ENCODE measurements at regions not wholly inside any gene's neighbourhood (a gene's known extent, or its start where the extent isn't known, plus 50 kb on each side); places are given as distances from the start of the nearest gene placed in this dataset.

DNA sequence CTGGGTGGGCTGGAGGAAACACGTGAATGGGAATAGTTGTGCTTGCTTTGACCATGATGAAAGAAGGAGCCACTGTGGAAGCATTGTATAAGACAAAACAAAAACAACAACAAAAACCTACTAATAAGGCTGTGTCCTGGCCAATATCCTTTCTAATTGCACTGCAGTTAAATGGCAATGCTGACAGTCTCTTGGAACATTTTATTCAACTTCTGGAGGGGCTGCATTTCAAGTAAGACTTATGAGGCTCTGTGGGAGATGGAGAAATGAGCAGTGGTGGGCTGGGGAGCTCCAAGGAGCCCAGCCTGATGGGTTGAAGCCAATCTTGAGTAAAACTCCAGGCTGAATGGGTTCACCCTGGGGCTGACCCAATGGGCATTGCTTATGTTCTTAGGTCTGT lies 99.8 kb upstream of the ROPN1 start:
- DNase-seq (ENCODE audit: low read depth, low spot score) = no peak

DNA sequence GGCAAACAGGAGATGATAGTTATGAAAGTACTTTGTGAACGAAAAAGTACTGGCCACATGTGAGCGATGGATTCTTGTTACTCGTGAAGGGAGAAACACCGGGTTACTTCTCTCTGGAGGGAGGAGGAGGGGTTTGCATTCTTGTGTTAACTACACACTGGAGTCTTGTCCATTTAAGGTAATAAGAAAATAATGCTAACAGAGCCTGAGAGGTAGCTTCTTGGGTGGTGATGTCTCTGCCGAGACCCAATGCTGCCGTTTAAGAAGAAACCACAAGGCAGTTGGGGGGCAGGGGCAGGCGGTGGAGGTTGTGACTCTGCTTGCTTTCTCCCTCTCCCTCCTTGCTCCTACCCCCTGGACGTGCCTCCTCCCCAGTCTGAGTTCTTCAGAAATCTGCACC lies 100.9 kb upstream of the ROPN1 start:
- DNase-seq (ENCODE audit: low read depth, low spot score) = no peak

DNA sequence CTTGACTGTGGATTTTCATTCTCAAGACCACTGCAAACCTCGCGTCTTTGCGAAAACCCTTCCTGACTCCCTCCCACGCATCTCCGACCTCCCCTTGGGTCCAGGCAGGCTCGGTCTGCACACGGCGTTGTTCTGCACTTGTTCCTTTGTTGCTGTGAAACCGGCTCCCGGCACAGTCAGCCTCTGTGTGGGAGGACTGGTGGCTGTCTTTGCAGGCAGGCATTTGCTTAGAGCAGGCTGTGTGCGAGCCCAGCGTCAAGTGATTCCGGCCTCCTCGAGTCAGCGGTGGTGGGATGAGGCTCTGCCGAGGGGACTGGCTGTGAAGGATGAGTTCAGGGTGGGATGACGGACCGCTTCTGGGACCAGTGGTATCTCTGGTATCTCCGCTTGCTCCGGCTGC lies 102.6 kb upstream of the ROPN1 start:
- no peak for DNase-seq (ENCODE audit: low read depth, low spot score)

DNA sequence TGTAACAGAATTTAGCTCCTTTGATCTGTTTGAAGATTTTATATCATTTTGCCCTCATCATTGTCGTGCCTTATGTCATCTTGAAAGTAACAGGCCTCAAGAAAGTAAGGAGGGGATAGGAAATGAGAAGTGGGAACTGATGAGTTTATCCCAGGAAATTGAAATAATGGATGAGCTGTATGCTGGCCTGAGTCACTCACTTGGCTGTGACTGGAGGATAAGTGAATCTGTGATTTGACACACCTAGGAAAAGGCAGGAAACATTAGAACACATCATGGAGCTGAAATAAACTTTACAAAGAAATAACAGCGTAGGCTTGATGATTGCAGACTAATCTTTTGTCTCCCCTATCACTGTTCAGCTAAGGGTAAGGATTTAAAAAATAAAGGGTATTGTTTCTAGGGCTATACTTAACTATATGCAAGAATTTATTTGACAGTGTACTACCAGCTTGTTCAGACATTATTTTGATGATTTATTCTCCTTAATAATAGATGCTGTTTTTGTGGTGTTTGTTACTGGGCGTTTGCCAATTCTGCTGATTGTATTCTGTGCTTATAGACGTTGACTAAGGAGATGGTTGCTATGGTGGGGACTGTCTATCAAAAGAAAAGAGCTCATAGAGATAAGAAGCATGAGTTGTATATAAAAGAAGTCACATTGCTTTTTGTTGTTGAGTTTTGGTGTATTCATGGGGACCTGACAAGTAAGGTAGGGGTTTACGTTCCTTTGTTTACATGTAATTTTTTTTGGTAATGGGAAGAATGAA lies 105.6 kb upstream of the ROPN1 start:
- no peak for DNase-seq (ENCODE audit: low read depth, low spot score)

DNA sequence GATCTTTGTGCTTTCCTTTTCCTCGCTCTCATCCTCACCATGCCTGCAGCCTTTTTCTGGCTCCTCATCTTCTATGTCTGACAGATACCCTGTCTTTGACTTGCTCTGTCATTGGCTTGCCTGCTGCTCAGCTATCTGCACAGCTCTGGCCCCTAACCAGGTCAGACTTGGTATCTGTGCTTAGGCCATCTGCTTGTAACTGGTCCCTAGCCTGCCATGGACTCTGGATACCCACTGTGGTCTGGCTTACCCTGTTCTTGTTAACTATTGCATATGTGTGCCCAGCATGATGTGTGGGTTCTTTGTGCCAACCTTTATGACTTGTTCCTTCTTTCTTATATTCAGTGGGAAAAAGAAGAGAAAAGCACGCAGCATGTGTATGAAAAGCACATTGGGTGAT lies 109.7 kb upstream of the ROPN1 start:
- DNase-seq (ENCODE audit: low read depth, low spot score) = no peak

DNA sequence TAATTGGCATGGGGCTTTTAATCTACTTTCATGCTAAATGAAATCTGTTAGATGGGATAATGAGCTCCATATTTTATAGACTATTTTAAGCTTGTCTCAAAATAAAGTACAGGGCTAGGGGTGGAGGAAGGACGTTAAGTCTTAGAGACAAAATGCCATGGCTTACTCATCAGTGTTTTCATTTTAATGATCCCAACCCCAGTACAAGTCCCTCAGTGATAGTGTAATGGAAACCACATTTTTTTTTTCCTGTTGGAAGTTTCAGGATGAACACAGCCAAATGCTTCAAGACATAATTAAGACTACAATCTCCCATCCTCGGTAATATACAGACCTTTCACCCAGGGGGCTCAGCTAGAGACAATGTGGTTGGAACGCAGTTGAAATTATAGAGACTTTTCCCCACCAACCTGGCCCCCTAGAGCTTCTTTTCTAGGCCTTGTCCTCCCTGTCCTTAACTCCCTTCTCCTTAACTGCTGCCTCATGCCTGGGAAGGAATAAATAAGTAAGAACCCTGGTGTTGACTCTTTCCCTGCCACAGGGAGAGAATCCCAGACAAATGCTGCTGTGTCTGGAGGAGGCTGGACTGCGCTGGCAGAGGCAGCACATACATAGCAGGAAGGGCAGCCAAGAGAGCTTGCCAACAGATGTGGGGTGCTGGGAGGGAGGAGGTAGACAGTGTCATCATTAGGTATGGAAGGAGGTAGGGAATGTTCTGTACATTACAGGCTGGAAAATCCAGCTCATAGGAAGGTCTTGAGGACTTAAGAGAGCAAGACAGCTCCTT lies 115.4 kb upstream of the ROPN1 start:
- DNase-seq (ENCODE audit: low read depth, low spot score) = no peak

DNA sequence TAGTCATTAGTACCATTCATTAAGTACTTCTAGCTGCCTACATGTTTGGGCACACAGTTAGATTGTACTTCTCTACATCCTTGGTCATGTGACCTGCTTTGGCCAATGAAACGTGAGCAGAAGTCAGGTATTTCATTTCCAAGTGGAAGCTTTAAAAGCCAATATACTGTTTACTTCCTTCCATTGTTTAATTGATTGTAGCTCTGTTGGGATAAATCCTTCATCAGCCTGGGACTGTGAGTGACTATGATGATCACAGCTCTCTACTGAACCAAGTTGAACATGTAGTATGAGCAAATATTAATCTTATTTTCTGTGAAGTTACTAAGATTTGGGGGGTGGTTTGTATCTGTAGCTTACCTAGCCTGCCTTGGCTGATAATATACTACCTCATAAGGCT lies 116.5 kb upstream of the ROPN1 start:
- DNase-seq (ENCODE audit: low read depth, low spot score) = no peak

DNA sequence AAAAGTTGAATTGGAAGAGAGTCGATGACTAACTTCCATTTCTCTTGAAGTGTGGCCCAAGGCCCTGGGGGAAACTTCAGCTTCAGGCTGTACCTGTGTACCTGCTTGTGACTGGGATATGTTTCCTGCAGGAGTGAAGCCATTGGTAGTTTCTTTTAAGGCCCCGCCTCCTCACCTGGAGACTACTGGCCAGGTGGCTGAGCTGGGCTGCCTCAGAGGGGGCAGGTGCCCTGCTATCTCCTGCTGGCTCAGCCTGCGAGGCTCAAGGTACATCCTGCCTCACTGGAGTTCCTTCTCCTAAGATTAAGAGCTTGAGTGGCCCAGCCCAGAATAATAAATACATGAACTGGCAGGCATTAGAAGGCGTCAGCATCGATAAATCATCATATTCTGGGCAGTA lies 121.6 kb upstream of the ROPN1 start:
- no peak for DNase-seq (ENCODE audit: low read depth, low spot score)

DNA sequence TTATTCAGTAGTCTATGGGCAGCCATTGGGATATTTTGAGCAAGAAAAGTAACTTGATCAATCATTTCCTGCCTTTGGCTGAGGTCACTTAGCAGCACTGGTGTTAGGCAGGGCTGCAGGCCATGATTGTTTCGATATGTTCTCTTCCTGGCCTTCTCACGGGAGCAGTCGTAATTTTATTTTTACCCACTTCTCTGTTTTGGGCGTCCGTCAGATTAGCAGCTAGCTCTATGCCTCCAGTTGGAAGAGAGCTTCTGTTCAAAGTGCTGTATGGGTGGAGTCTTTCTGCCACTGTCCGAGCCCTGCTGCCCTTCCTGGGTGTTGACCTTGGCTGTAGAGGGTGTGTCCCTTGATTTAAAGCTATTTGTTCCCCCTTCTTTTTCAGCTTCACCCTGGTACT lies 123.4 kb upstream of the ROPN1 start:
- DNase-seq (ENCODE audit: low read depth, low spot score) = no peak

DNA sequence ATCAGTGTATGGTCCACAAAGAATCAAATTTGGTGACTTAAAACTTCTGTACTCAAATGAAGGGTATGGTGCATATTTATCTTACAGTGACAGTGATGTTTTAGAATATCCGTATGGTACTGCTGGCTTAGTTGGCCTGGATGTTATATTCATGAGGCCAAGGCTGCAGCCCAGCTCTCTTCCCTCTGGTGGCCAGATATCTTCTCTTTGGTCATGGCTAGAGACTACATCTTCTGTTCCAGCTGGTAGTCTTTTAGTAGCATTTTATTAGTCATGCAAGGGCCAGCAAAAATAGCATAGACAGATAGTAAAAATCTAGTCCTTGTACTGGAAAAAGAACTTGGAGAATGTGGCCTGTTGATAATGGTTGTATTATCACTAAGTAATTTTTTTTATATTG lies 124.0 kb upstream of the ROPN1 start:
- DNase-seq (ENCODE audit: low read depth, low spot score) = no peak

DNA sequence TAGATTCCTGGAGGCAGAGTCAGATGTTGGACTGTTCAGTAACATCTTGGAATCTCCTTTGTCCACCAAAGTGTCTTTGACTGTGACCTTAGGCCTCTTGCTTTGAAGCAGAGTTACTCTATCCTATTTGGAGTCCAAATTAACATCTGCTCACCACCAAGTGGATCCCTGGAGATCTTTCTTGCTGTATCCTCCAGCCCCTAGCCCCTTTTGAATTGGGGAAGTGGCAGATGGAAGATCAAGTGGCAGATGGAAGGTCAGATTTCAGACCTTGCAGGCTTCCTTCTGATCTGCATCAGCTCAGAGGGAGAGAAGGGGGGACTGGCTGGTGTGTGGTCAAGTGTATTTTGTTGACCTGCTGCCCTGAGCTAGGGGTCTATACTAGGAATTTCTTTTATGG lies 125.0 kb upstream of the ROPN1 start:
- DNase-seq (ENCODE audit: low read depth, low spot score) = no peak

DNA sequence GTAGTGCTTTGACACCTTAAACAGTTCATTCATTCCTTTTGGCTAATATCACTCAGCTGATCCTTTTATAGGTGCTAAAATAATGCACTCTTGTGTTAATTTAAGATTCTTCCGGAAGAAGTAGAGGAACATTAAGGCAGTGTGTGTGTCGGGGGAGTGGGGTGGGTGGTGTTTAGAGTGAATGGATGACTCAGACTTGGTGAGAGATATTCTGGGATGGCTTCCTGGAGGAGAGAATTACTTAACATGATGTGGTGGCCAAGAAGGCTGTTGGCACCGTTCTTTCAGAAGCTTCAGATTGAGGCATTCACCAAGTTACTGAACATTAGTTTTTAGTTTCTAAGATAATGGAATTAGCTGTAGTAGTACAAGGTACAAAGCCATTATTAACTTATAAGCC lies 125.6 kb upstream of the ROPN1 start:
- no peak for DNase-seq (ENCODE audit: low read depth, low spot score)

DNA sequence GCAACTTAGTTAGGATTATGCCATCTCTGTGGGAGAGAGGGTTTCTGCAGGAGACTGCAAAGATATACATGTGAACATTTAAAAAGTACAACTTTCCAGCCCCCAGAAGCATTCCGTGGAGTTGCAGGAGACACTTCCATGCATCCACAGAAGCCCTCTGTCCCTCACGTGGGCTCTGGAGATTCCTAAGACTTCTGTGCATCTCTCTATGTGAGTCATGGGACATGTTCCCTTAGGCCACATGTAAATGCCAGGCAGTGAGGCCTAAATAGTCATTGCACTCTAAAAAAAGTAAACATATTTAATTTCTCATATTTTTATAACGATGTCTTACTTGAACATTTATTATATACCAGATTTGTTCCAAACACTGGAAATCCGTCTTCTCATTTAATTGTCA lies 126.5 kb upstream of the ROPN1 start:
- DNase-seq (ENCODE audit: low read depth, low spot score) = no peak

DNA sequence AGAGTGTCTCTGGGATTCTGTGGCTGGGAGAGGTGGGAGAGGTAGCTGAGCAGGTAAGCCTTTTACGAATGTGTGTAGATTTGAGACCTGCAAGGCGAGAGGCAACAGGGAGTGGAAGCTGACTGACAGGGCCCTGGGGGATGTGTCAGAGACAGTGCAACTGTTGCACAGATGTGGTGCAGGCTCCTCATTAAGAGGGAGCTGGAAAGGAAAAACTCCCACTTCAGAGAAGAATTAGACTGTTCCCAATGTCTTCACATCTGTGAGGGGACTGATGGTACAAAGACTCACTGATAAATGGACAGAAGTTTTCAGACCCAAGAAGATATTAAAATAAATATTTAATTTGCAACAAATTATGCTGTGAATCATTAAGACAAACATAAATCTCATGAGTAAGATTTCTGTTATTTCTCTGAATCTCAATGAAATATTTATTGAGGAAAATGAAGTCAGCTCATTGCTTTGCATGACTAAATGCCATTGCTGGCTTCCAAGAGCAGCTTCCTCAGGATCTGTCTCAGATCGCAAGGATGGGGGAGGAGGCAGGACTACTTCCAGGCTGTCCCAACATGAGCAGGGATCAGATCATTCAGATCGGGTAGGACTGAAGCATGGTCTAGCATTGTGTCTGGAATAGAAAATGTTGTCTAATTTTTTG lies 127.3 kb upstream of the ROPN1 start:
- no peak for DNase-seq (ENCODE audit: low read depth, low spot score)

DNA sequence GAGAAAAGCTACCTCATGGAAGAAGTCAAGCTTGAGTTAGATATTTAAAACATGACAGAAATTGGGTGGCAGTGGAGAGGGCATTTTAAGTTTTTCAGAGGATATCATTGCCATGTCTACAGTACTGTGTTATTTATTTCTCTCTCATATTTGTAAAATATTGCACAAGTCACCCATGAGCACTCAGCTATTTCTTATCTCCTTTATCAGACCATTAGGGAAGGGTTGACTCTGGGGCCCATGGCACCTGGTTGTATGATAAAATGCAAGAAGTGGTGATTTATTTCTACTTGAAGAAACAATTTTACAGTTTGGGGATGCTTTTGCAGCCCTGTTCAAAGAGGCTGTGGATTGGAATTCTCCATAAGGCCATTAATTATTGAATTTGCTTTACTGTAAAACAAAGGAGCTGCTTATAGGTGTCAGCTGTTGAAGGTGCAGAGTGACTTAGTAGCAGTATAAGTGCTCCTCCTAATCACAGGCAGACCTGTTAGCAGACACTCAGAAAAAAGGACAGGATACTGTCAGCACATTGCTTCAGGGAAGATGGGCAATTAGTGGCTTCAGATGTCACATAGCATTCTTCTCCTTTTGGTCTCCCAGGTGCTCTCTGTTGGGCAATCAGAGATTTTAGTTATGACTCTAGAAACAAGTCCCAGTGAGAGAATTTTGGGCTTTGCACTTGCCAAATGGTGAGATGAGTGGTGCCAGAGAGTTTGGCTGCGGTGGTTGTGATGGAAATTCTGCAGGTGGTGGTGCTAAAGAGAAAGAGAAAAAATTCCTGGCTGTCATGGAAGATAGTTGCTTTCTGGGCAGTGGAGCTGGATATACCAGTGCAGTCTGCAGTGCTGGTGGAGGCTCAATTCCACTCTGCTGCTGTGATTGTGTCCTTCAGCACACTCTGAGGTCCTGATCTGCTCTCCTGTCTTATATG lies 129.7 kb upstream of the ROPN1 start:
- DNase-seq (ENCODE audit: low read depth, low spot score) = no peak

DNA sequence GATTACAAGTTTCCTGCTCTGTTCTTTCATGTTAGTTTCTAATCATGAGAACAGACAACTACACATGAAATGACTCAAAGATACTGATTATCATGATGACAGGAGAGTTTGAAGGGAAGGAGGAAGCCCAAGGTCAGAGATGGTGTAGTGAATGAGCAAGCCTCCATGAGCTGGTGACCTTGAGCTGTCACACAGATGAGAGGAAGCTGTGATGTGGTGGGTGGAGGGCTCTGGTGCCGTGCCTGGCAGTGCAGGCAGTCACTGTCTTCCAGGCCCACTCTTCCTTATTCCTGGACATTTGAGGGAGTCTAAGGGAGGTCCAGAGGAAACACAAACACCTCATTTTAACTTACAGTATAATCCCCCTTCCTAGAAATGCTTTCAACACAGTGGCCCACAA lies 133.4 kb upstream of the ROPN1 start:
- DNase-seq (ENCODE audit: low read depth, low spot score) = no peak

DNA sequence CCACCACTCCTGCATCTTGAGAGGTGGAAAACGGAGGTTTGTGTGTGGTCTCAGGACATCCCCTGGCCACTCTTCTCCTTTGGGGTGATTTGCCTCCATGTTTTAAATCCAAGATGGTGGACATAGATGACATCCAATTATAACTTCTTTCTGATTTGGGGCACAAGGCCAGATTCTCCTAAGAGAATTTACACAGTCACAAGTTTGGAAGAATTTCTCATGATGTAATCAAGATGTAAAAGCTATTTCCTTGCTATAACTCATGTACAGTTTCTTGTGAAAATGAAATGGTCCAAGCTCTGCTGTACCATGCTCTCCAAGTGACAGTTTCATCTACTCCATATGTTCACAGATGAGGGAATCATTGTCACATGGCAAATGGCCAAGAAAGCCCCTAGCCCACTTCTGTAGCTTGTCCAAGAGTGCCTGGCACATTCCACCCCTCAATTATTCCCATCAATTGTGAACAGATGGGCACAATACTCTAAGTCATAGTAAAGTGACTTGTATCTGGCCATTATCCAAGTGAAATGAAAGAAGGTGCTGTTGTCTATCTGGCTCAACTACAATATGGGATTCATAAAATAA lies 134.6 kb upstream of the ROPN1 start:
- DNase-seq (ENCODE audit: low read depth, low spot score) = no peak

DNA sequence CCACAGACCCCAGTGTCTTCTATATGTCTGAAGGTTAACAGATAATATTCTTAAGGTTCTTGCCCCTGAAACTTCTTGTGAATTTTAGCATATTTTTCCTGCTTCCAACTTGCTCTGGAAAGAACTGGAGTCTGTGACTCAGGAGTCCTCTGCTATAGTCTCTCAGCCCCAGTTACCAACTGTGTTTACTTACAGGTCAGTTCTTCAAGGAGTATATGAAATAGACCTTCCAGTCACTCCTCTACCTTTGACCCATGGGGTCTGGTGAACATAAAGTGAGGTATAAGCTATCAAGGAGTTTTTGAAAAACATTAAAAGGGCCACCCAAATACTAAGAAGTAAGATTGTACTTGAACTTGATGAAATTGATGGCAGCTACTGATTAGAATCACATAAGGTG lies 139.2 kb upstream of the ROPN1 start:
- DNase-seq (ENCODE audit: low read depth, low spot score) = no peak

DNA sequence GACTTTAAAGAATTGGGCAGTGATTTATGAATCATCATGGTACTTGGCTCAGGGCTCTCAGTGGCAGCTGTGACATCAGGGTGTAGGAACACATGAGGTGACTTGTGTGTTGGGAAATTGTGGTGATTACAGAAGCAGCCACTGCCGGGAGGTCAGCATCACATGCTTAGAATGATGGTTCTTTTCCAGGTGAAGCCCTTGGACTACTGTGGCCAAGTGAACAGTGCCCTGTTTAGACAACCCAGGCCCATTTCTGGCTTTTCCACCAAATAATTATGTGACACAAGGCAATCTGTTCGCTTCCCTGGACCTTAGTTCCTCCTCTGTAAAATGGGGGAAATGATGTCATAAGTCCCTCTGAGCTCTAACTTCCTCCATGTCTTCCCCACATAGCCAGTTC lies 139.7 kb upstream of the ROPN1 start:
- no peak for DNase-seq (ENCODE audit: low read depth, low spot score)

DNA sequence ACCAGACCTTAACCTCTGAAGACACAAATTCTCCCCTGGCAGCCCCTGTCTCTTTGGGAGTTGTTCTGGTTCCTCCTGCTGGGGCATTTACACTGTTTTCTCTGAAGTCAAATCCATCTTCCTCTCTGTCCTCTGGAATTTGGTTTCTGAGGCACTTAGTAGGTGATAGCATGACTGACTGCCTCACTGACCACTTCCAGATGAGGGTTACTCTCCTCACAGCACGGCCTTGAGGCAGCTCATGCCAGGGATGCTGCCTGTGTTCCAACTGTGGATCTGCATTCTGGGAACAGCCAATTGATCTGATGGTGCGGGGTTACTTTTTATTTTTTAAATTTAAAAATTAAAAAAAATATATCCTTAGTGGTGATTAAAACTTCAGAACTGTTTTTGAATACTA lies 140.9 kb upstream of the ROPN1 start:
- no peak for DNase-seq (ENCODE audit: low read depth, low spot score)

DNA sequence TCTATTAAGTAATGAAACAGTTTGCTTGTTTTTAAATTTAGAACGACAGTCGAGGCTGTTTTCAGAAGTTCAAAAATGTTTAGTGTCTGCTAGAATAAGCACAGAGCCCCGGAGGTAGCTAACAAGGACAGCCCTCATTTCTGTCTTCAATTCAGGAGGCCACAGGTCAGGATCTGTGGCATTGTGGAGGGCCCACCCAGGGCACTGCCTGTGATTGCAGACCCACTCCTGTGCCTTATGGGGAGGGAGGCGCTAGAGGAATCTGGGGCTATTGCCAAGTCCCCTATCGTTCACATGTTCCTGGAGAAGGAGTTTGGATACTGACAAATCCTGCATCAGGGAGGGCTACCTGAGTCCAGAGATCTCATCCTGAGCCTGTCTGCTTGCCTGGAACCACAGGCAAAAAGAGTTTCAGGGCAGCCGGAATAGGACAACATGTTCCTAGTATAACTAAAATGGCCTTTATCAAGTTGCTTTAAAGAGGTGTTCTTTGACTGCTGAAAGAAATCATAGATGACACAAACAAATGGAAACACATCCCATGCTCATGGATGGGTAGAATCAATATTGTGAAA lies 141.5 kb upstream of the ROPN1 start:
- no peak for DNase-seq (ENCODE audit: low read depth, low spot score)

All from brain pericyte (primary cell).